OCI-LY1 (cell line): ENCODE measurements at regions not wholly inside any gene's neighbourhood (a gene's known extent, or its start where the extent isn't known, plus 50 kb on each side); places are given as distances from the start of the nearest gene placed in this dataset.

Experiments used
- H2AFZ ChIP-seq: fragments of 200-600 bp; sonication (generic), shearing (Covaris generic); 2 replicates; pipeline ENCODE4 v1.6.0; 2014; ENCODE audit warnings: antibody characterized with exemption, mild to moderate bottlenecking, low read length
- H3F3A ChIP-seq: fragments of 200-600 bp; sonication (generic), shearing (Covaris generic); 2 replicates; pipeline ENCODE4 v1.6.0; 2014; ENCODE audit warnings: mild to moderate bottlenecking, antibody characterized with exemption, low read length, moderate library complexity; ENCODE audit not compliant: insufficient read depth
- H3K27ac ChIP-seq: fragments of 200-600 bp; sonication (generic); 2 replicates; pipeline ENCODE4 v1.5.1; 2014; ENCODE audit warnings: low read length, mixed run types, mild to moderate bottlenecking, low read depth; ENCODE audit not compliant: poor library complexity, severe bottlenecking
- H3K27me3 ChIP-seq: fragments of 200-600 bp; sonication (generic); 2 replicates; pipeline ENCODE4 v1.6.0; 2014; ENCODE audit warnings: antibody characterized with exemption, mild to moderate bottlenecking, low read length, moderate library complexity; ENCODE audit not compliant: insufficient read depth
- H3K36me3 ChIP-seq: fragments of 200-600 bp; sonication (generic); 2 replicates; pipeline ENCODE4 v1.6.1; 2014; ENCODE audit warnings: mild to moderate bottlenecking, antibody characterized with exemption, low read length, moderate library complexity, mixed read lengths; ENCODE audit not compliant: insufficient read depth
- H3K4me1 ChIP-seq: fragments of 200-600 bp; sonication (generic); 2 replicates; pipeline ENCODE4 v1.5.1; 2014; ENCODE audit warnings: mild to moderate bottlenecking, low read length, moderate library complexity; ENCODE audit not compliant: insufficient read depth, severe bottlenecking
- H3K4me2 ChIP-seq: fragments of 200-600 bp; sonication (generic), shearing (Covaris generic); 2 replicates; pipeline ENCODE4 v1.6.1; 2014; ENCODE audit warnings: low read length
- H3K4me3 ChIP-seq: fragments of 200-600 bp; sonication (generic); 2 replicates; pipeline ENCODE4 v1.5.1; 2014; ENCODE audit warnings: low read length, low read depth, mild to moderate bottlenecking, mixed read lengths; ENCODE audit not compliant: poor library complexity, severe bottlenecking
- H3K79me2 ChIP-seq: fragments of 200-600 bp; shearing (Covaris generic); 2 replicates; pipeline ENCODE4 v1.6.1; 2016; ENCODE audit warnings: mixed run types, low read length, mixed read lengths; ENCODE audit not compliant: insufficient read depth
- H3K9ac ChIP-seq: fragments of 200-600 bp; sonication (generic), shearing (Covaris generic); 2 replicates; pipeline ENCODE4 v1.6.1; 2014; ENCODE audit warnings: mild to moderate bottlenecking, low read length, mixed read lengths
- H3K9me2 ChIP-seq: fragments of 200-600 bp; sonication (generic), shearing (Covaris generic); 2 replicates; pipeline ENCODE4 v1.6.1; 2014; ENCODE audit warnings: low read depth, mild to moderate bottlenecking, low read length, mixed read lengths
- H3K9me3 ChIP-seq: fragments of 200-600 bp; shearing (Covaris generic); 2 replicates; pipeline ENCODE4 v1.6.1; 2014; ENCODE audit warnings: low read length, mixed read lengths
- H4K20me1 ChIP-seq: fragments of 200-600 bp; sonication (generic), shearing (Covaris generic); 2 replicates; pipeline ENCODE4 v1.6.0; 2016; ENCODE audit warnings: mild to moderate bottlenecking, low read length; ENCODE audit not compliant: insufficient read depth
- EZH2 ChIP-seq: fragments of 200-600 bp; sonication (generic), shearing (Covaris generic); IDR thresholded peaks from 2 replicates; pipeline ENCODE4 v1.8.0; 2017; ENCODE audit warnings: borderline replicate concordance, mixed run types, mild to moderate bottlenecking, antibody characterized with exemption, low read length, moderate library complexity, mixed read lengths
- TF ChIP-seq, protein P1 (sequence below): fragments of 200-600 bp; sonication (generic), shearing (Covaris generic); IDR thresholded peaks from 2 replicates; pipeline ENCODE4 v1.5.1; 2017; ENCODE audit warnings: mild to moderate bottlenecking, antibody characterized with exemption, low read length, moderate library complexity, mixed read lengths

DNA sequence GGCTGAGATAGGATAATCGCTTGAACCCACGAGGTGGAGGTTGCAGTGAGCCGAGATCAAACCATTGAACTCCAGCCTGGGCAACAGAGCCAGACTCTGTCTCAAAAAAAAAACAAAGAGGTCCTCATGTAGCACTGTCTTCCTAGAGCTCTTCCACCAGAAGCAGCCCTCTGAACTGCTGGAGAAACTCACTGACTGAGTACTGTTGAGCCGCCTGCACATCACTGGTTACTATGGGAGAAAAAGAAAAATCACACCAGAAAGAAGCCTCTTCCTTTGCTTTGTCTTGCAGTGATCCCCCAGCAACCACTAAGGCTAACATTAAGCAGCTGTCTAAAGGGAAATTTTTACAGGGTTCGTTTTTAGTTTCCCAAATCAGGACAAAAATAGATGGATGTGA is 112.9 kb upstream of the LYPLAL1 start:
- H2AFZ ChIP-seq = no peak overlapping the region
- H3K4me3 ChIP-seq = no peak overlapping the region
- H3K27ac ChIP-seq = no peak overlapping the region
- no peaks in the 10 kb centered on the region for H3K79me2 ChIP-seq
- no peak overlapping the region for H3K4me2 ChIP-seq
- H3K9me2 ChIP-seq = no peaks in the 10 kb centered on the region
- H3K9me3 ChIP-seq = no peaks in the 10 kb centered on the region
- H3K27me3 ChIP-seq = no peaks in the 10 kb centered on the region
- H3K36me3 ChIP-seq = no peaks in the 10 kb centered on the region
- no peaks in the 10 kb centered on the region for H3F3A ChIP-seq
- TF ChIP-seq, protein P1, sequence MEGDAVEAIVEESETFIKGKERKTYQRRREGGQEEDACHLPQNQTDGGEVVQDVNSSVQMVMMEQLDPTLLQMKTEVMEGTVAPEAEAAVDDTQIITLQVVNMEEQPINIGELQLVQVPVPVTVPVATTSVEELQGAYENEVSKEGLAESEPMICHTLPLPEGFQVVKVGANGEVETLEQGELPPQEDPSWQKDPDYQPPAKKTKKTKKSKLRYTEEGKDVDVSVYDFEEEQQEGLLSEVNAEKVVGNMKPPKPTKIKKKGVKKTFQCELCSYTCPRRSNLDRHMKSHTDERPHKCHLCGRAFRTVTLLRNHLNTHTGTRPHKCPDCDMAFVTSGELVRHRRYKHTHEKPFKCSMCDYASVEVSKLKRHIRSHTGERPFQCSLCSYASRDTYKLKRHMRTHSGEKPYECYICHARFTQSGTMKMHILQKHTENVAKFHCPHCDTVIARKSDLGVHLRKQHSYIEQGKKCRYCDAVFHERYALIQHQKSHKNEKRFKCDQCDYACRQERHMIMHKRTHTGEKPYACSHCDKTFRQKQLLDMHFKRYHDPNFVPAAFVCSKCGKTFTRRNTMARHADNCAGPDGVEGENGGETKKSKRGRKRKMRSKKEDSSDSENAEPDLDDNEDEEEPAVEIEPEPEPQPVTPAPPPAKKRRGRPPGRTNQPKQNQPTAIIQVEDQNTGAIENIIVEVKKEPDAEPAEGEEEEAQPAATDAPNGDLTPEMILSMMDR = no peak
- TF ChIP-seq EZH2 = no peak
- no peaks in the 10 kb centered on the region for H4K20me1 ChIP-seq
- H3K4me1 ChIP-seq = no peaks in the 10 kb centered on the region
- no peak overlapping the region for H3K9ac ChIP-seq

DNA sequence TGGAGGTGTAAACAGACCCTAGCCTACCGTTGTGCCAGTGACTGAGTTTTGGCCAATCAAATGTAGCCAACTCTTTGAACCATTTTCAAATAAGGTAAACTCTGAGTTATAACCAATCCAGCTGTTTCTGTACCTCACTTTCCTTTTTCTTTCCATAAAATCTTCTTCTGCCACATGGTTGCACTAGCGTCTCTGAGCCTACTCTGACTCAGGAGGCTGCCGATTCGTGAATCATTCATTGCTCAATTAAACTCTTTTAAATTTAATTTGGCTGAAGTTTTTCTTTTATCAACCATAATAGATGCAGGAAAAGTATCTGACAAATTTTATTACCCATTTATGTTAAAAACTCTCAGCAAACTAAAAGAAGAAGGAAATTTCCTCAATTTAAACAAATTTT is 111.5 kb upstream of the LYPLAL1 start:
- H3K4me2 ChIP-seq = no peak overlapping the region
- no peaks in the 10 kb centered on the region for H3K9me2 ChIP-seq
- no peaks in the 10 kb centered on the region for H4K20me1 ChIP-seq
- H3K4me1 ChIP-seq = no peaks in the 10 kb centered on the region
- H3F3A ChIP-seq = no peaks in the 10 kb centered on the region
- TF ChIP-seq, protein P1 = no peak
- TF ChIP-seq EZH2 = no peak
- no peak overlapping the region for H2AFZ ChIP-seq
- no peaks in the 10 kb centered on the region for H3K36me3 ChIP-seq
- no peak overlapping the region for H3K27ac ChIP-seq
- H3K4me3 ChIP-seq = no peak overlapping the region
- H3K9ac ChIP-seq = no peak overlapping the region
- no peaks in the 10 kb centered on the region for H3K9me3 ChIP-seq
- no peaks in the 10 kb centered on the region for H3K79me2 ChIP-seq
- no peaks in the 10 kb centered on the region for H3K27me3 ChIP-seq

DNA sequence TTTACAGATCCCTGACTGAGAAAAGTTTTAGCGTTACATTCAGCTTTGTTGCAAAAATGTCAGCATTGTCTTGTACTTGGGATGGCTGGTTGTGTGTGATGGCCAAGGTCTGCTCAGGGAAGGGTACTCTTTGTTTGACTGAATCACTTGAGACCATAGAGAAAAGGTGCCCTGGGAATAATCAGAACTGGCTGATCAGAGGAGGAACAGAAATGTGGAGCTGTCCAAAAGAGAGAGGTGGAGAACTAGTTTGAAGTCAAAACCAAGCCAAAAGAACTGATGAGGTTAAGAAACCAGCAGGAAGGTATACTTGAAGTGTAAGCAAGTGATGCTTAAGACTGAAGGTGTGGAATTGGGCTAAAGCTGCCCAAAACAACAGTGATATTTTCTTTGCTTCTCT is 107.6 kb upstream of the LYPLAL1 start:
- Histone ChIP-seq H3K4me2 (no peak overlapping the region), H3K79me2 (no peaks in the 10 kb centered on the region), H2AFZ (no peak overlapping the region), H3K4me3 (no peak overlapping the region), H3K27ac (no peak overlapping the region), H3K27me3 (no peaks in the 10 kb centered on the region), H3K9me3 (no peaks in the 10 kb centered on the region), H3K36me3 (no peaks in the 10 kb centered on the region), H3K9ac (no peak overlapping the region), H4K20me1 (no peaks in the 10 kb centered on the region), H3K9me2 (no peaks in the 10 kb centered on the region), H3K4me1 (no peaks in the 10 kb centered on the region), H3F3A (no peaks in the 10 kb centered on the region)
- TF ChIP-seq, protein P1 = no peak
- no peak for TF ChIP-seq EZH2
